Vagina (tissue), 2 donors: ENCODE measurements at regions not wholly inside any gene's neighbourhood (a gene's known extent, or its start where the extent isn't known, plus 50 kb on each side); places are given as distances from the start of the nearest gene placed in this dataset.

Source experiments
- CTCF ChIP-seq, 3 experiments: fragments of 450-650 bp in 2 of 3; fragments of 200-600 bp in 1 of 3; sonication (generic) in 1 of 3; IDR thresholded peaks; one replicate each; pipeline ENCODE4 v1.5.1; 2017 to 2019; ENCODE audit warnings: antibody characterized with exemption in 3 of 3, mild to moderate bottlenecking in 2 of 3, moderate library complexity in 2 of 3
- POLR2A ChIP-seq, 2 donors: fragments of 450-650 bp; IDR thresholded peaks; one replicate each; pipeline ENCODE4 v1.6.1; 2017; ENCODE audit warnings: antibody characterized with exemption in 2 of 2, mild to moderate bottlenecking in 2 of 2, moderate library complexity in 2 of 2
- POLR2AphosphoS5 ChIP-seq, 2 donors: sonication (generic); formaldehyde crosslinking; IDR thresholded peaks; one replicate each; pipeline ENCODE4 v1.9.0; 2017; ENCODE audit warnings: antibody characterized with exemption in 2 of 2, mild to moderate bottlenecking in 2 of 2, low read depth in 1 of 2; ENCODE audit not compliant: insufficient read depth in 1 of 2

- TF ChIP-seq CTCF (IDR thresholded peaks at IDR 0.05) (no peak), POLR2AphosphoS5 (IDR thresholded peaks at IDR 0.05; ENCODE audit: insufficient read depth in 1 of 2, low read depth in 1 of 2) (no peak), POLR2A (IDR thresholded peaks at IDR 0.05) (no peak)
Measured at GRCh38 chr3:65151666-65152065, 463.9 kb upstream of the ADAMTS9 start.
